ENCODE measurements at regions not wholly inside any gene's neighbourhood (a gene's known extent, or its start where the extent isn't known, plus 50 kb on each side); places are given as distances from the start of the nearest gene placed in this dataset.

- TF ChIP-seq CTCF (IDR thresholded peaks at IDR 0.05; ENCODE audit: low read depth, low read length) (no peak), EZH2phosphoT487 (IDR thresholded peaks at IDR 0.05; ENCODE audit: low read depth) (no peak)
These were observed 67.1 kb upstream of the HABP2 start for GRCh38 chr10:113485736-113486135.

Data from OCI-LY3 (cell line).